ENCODE measurements at regions not wholly inside any gene's neighbourhood (a gene's known extent, or its start where the extent isn't known, plus 50 kb on each side); places are given as distances from the start of the nearest gene placed in this dataset.

DNA sequence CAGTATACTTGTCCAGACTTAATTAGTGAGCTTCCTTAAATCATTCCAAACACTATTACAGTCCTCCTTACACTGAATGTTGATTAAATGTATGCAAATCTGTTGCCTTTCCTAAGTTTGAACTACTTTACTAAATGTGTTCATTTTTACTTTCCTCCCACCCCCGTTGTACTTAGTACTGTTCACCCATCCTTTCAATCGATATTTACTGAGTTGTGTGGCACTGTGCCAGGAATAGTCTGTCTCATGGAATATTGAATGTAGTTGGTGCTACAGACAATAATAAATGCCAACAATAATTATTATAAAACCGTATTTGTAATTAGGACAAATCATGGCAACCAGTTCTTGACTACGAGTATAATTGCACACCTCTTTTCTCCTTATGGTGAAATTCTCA lies 335.7 kb downstream of the GPR37 start:
- H3K4me3 ChIP-seq (ENCODE audit: low read length in 2 of 2), result no peak overlapping the region
- no peak for DNase-seq (ENCODE audit: low read depth in 6 of 9, low spot score in 9 of 9)
- no peaks in the 10 kb centered on the region for H3K36me3 ChIP-seq (ENCODE audit: control insufficient read depth in 2 of 2, insufficient read depth in 2 of 2, low read length in 1 of 2)
- WGBS, result 95% methylated on average over 4 of the region's 4 CpGs
- no peaks in the 10 kb centered on the region for H3K9me3 ChIP-seq (ENCODE audit: control insufficient read depth in 2 of 2, insufficient read depth in 1 of 2, low read length in 1 of 2)
- no peaks in the 10 kb centered on the region for H3K27me3 ChIP-seq (ENCODE audit: control insufficient read depth in 2 of 2, insufficient read depth in 1 of 2, low read length in 1 of 2)
- no peak overlapping the region for H3K27ac ChIP-seq (ENCODE audit: low read depth in 1 of 2, low read length in 1 of 2)
- H3K4me1 ChIP-seq (ENCODE audit: control insufficient read depth in 2 of 2, insufficient read depth in 2 of 2, low read length in 2 of 2), result no peaks in the 10 kb centered on the region

DNA sequence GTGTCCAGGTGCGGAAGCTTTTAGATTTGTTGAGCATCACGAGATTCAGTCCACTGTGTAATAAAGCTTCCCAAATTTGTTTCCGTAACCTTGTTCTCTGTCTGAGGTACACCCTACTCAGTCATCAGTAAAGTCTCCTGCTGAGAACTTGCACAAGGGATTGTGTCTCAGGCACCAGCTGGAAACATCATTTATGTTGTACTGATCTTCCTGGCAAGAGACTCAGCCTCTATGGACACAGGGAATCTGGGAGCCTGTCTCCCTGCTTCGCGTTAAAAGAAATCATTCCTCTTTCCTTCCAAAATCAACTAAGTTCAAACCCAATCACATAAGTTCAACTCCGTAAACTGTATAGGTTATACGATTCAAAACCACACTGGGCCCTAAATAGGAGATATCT lies 336.8 kb downstream of the GPR37 start:
- H3K4me3 ChIP-seq (ENCODE audit: low read length in 2 of 2), result no peak overlapping the region
- H3K36me3 ChIP-seq (ENCODE audit: control insufficient read depth in 2 of 2, insufficient read depth in 2 of 2, low read length in 1 of 2), result no peaks in the 10 kb centered on the region
- no peak for DNase-seq (ENCODE audit: low read depth in 6 of 9, low spot score in 9 of 9)
- no peak overlapping the region for H3K27ac ChIP-seq (ENCODE audit: low read depth in 1 of 2, low read length in 1 of 2)
- no peaks in the 10 kb centered on the region for H3K4me1 ChIP-seq (ENCODE audit: control insufficient read depth in 2 of 2, insufficient read depth in 2 of 2, low read length in 2 of 2)
- H3K27me3 ChIP-seq (ENCODE audit: control insufficient read depth in 2 of 2, insufficient read depth in 1 of 2, low read length in 1 of 2), result no peaks in the 10 kb centered on the region
- 91% methylated on average over 7 of the region's 7 CpGs for WGBS
- no peaks in the 10 kb centered on the region for H3K9me3 ChIP-seq (ENCODE audit: control insufficient read depth in 2 of 2, insufficient read depth in 1 of 2, low read length in 1 of 2)

- Histone ChIP-seq H3K36me3 (ENCODE audit: control insufficient read depth in 2 of 2, insufficient read depth in 2 of 2, low read length in 1 of 2) (no peaks in the 10 kb centered on the region), H3K9me3 (ENCODE audit: control insufficient read depth in 2 of 2, insufficient read depth in 1 of 2, low read length in 1 of 2) (no peaks in the 10 kb centered on the region), H3K27me3 (ENCODE audit: control insufficient read depth in 2 of 2, insufficient read depth in 1 of 2, low read length in 1 of 2) (no peaks in the 10 kb centered on the region), H3K27ac (ENCODE audit: low read depth in 1 of 2, low read length in 1 of 2) (no peak overlapping the region), H3K4me3 (ENCODE audit: low read length in 2 of 2) (no peak overlapping the region), H3K4me1 (ENCODE audit: control insufficient read depth in 2 of 2, insufficient read depth in 2 of 2, low read length in 2 of 2) (no peaks in the 10 kb centered on the region)
- no peak for DNase-seq (ENCODE audit: low read depth in 6 of 9, low spot score in 9 of 9)
Measured at GRCh38 chr7:124426621-124427020, 339.0 kb downstream of the GPR37 start.

DNA sequence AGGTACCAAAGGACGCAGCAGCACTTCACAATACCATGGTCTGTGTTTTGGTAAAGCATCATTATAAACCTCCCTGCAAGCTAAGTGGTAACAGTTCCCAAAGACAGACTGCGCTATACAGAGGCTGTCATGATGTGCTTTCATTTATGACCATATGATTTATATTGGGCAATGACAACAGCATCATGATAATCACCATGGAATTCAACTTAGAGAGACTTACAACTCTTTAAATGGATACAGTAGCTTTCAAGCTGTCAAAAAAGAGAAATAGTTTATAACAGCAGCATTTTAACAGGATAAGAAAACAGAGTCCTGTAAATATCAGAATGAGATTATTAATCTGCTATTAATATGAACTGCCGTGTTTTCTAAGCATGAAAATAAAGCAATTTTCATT lies 341.7 kb downstream of the GPR37 start:
- no peak for DNase-seq (ENCODE audit: low read depth in 6 of 9, low spot score in 9 of 9)
- 80% methylated on average over 3 of the region's 3 CpGs for WGBS
- no peaks in the 10 kb centered on the region for H3K36me3 ChIP-seq (ENCODE audit: control insufficient read depth in 2 of 2, insufficient read depth in 2 of 2, low read length in 1 of 2)

DNA sequence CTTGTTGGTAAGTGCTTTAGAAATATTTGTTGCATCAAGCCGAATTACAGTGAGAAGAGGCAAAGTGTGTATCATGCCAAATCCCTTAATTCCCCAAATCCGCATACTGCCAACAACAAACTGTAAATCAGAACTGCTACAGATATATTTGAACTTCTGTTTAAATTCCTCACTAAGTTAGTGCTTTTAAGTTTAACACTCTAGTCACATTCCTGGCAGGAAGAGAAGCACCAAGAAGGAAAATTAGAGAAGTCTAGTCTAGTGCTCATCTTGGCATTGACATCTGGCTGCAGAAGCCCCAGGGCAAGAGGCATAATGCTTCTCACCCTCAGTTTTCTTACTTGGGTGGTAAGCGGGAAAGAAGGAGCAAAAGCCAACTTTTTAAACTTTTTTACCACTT lies 343.5 kb downstream of the GPR37 start:
- no peaks in the 10 kb centered on the region for H3K4me1 ChIP-seq (ENCODE audit: control insufficient read depth in 2 of 2, insufficient read depth in 2 of 2, low read length in 2 of 2)
- DNase-seq (ENCODE audit: low read depth in 6 of 9, low spot score in 9 of 9), result no peak
- 96% methylated on average over 3 of the region's 3 CpGs for WGBS
- no peaks in the 10 kb centered on the region for H3K36me3 ChIP-seq (ENCODE audit: control insufficient read depth in 2 of 2, insufficient read depth in 2 of 2, low read length in 1 of 2)
- no peak overlapping the region for H3K27ac ChIP-seq (ENCODE audit: low read depth in 1 of 2, low read length in 1 of 2)
- H3K4me3 ChIP-seq (ENCODE audit: low read length in 2 of 2), result no peak overlapping the region
- H3K9me3 ChIP-seq (ENCODE audit: control insufficient read depth in 2 of 2, insufficient read depth in 1 of 2, low read length in 1 of 2), result no peaks in the 10 kb centered on the region
- H3K27me3 ChIP-seq (ENCODE audit: control insufficient read depth in 2 of 2, insufficient read depth in 1 of 2, low read length in 1 of 2), result no peaks in the 10 kb centered on the region

More for the DNA sequence above, 341.7 kb downstream of the GPR37 start:
- Histone ChIP-seq H3K9me3 (ENCODE audit: control insufficient read depth in 2 of 2, insufficient read depth in 1 of 2, low read length in 1 of 2) (no peaks in the 10 kb centered on the region), H3K27ac (ENCODE audit: low read depth in 1 of 2, low read length in 1 of 2) (no peak overlapping the region), H3K4me3 (ENCODE audit: low read length in 2 of 2) (no peak overlapping the region), H3K27me3 (ENCODE audit: control insufficient read depth in 2 of 2, insufficient read depth in 1 of 2, low read length in 1 of 2) (no peaks in the 10 kb centered on the region), H3K4me1 (ENCODE audit: control insufficient read depth in 2 of 2, insufficient read depth in 2 of 2, low read length in 2 of 2) (no peaks in the 10 kb centered on the region)

GRCh38 chr7:124420367-124420766 lies 345.2 kb downstream of the GPR37 start:
- WGBS, result 98% methylated on average over 2 of the region's 2 CpGs
- no peak for DNase-seq (ENCODE audit: low read depth in 6 of 9, low spot score in 9 of 9)
- Histone ChIP-seq H3K4me3 (ENCODE audit: low read length in 2 of 2) (no peak overlapping the region), H3K9me3 (ENCODE audit: control insufficient read depth in 2 of 2, insufficient read depth in 1 of 2, low read length in 1 of 2) (no peaks in the 10 kb centered on the region), H3K27me3 (ENCODE audit: control insufficient read depth in 2 of 2, insufficient read depth in 1 of 2, low read length in 1 of 2) (no peaks in the 10 kb centered on the region), H3K27ac (ENCODE audit: low read depth in 1 of 2, low read length in 1 of 2) (no peak overlapping the region), H3K4me1 (ENCODE audit: control insufficient read depth in 2 of 2, insufficient read depth in 2 of 2, low read length in 2 of 2) (no peaks in the 10 kb centered on the region), H3K36me3 (ENCODE audit: control insufficient read depth in 2 of 2, insufficient read depth in 2 of 2, low read length in 1 of 2) (no peaks in the 10 kb centered on the region)

DNA sequence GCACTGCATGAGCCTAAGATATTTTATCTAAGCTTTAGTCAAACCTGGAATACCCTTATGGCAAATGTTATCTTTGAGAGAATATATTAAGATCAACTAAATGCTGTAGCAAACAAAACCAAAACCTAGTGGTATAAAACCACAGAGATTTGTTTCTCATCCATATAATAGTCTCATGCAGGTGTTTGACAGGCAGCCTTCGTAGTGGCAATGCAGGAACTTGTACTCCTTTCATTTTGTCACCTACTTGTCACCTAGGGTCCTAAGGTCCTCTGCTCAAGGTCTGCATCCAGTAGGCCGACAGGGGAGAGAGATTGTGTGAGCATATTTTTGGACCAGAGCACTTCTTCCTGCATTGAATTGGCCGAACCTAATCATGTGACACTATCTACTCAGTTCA lies 352.6 kb downstream of the GPR37 start:
- no peaks in the 10 kb centered on the region for H3K36me3 ChIP-seq (ENCODE audit: control insufficient read depth in 2 of 2, insufficient read depth in 2 of 2, low read length in 1 of 2)

DNA sequence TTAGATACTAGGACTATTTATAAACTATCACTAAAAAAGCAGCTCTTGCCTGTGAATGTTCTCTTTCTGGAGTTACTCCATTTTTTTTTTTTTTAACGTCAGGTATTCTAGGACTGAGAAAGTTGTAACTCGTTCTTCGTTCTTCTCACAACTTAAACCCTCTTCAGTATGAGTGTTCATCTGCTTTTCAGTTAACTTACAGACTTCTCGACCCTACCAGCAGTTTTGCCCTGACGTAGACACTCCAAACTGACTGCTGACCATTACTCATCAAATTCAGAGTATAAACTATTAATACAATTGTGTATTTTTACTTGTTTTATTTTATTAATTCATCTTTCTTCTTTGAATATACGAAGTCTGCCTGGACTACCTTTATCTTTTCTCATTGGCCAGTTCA lies 353.1 kb downstream of the GPR37 start:
- Histone ChIP-seq H3K9me3 (ENCODE audit: control insufficient read depth in 2 of 2, insufficient read depth in 1 of 2, low read length in 1 of 2) (no peaks in the 10 kb centered on the region), H3K36me3 (ENCODE audit: control insufficient read depth in 2 of 2, insufficient read depth in 2 of 2, low read length in 1 of 2) (no peaks in the 10 kb centered on the region), H3K27ac (ENCODE audit: low read depth in 1 of 2, low read length in 1 of 2) (no peak overlapping the region), H3K4me1 (ENCODE audit: control insufficient read depth in 2 of 2, insufficient read depth in 2 of 2, low read length in 2 of 2) (no peaks in the 10 kb centered on the region), H3K27me3 (ENCODE audit: control insufficient read depth in 2 of 2, insufficient read depth in 1 of 2, low read length in 1 of 2) (no peaks in the 10 kb centered on the region), H3K4me3 (ENCODE audit: low read length in 2 of 2) (no peak overlapping the region)
- DNase-seq (ENCODE audit: low read depth in 6 of 9, low spot score in 9 of 9), result no peak
- WGBS, result 73% methylated on average over 6 of the region's 6 CpGs

More for the DNA sequence above, 352.6 kb downstream of the GPR37 start:
- Histone ChIP-seq H3K4me3 (ENCODE audit: low read length in 2 of 2) (no peak overlapping the region), H3K4me1 (ENCODE audit: control insufficient read depth in 2 of 2, insufficient read depth in 2 of 2, low read length in 2 of 2) (no peaks in the 10 kb centered on the region), H3K27me3 (ENCODE audit: control insufficient read depth in 2 of 2, insufficient read depth in 1 of 2, low read length in 1 of 2) (no peaks in the 10 kb centered on the region), H3K9me3 (ENCODE audit: control insufficient read depth in 2 of 2, insufficient read depth in 1 of 2, low read length in 1 of 2) (no peaks in the 10 kb centered on the region), H3K27ac (ENCODE audit: low read depth in 1 of 2, low read length in 1 of 2) (no peak overlapping the region)
- no peak for DNase-seq (ENCODE audit: low read depth in 6 of 9, low spot score in 9 of 9)
- WGBS, result 45% methylated on average over 3 of the region's 3 CpGs

GRCh38 chr7:124411796-124412195 lies 353.8 kb downstream of the GPR37 start:
- Histone ChIP-seq H3K36me3 (ENCODE audit: control insufficient read depth in 2 of 2, insufficient read depth in 2 of 2, low read length in 1 of 2) (no peaks in the 10 kb centered on the region), H3K4me1 (ENCODE audit: control insufficient read depth in 2 of 2, insufficient read depth in 2 of 2, low read length in 2 of 2) (no peaks in the 10 kb centered on the region), H3K9me3 (ENCODE audit: control insufficient read depth in 2 of 2, insufficient read depth in 1 of 2, low read length in 1 of 2) (no peaks in the 10 kb centered on the region), H3K4me3 (ENCODE audit: low read length in 2 of 2) (no peak overlapping the region), H3K27ac (ENCODE audit: low read depth in 1 of 2, low read length in 1 of 2) (no peak overlapping the region), H3K27me3 (ENCODE audit: control insufficient read depth in 2 of 2, insufficient read depth in 1 of 2, low read length in 1 of 2) (no peaks in the 10 kb centered on the region)
- no peak for DNase-seq (ENCODE audit: low read depth in 6 of 9, low spot score in 9 of 9)
- WGBS, result 60% methylated on average over 7 of the region's 7 CpGs

GRCh38 chr7:124403587-124403986 lies 362.0 kb downstream of the GPR37 start:
- Histone ChIP-seq H3K27me3 (ENCODE audit: control insufficient read depth in 2 of 2, insufficient read depth in 1 of 2, low read length in 1 of 2) (no peaks in the 10 kb centered on the region), H3K36me3 (ENCODE audit: control insufficient read depth in 2 of 2, insufficient read depth in 2 of 2, low read length in 1 of 2) (no peaks in the 10 kb centered on the region), H3K27ac (ENCODE audit: low read depth in 1 of 2, low read length in 1 of 2) (no peak overlapping the region), H3K4me3 (ENCODE audit: low read length in 2 of 2) (no peak overlapping the region), H3K4me1 (ENCODE audit: control insufficient read depth in 2 of 2, insufficient read depth in 2 of 2, low read length in 2 of 2) (no peaks in the 10 kb centered on the region), H3K9me3 (ENCODE audit: control insufficient read depth in 2 of 2, insufficient read depth in 1 of 2, low read length in 1 of 2) (no peaks in the 10 kb centered on the region)
- 87% methylated on average over 1 of the region's 1 CpG for WGBS
- no peak for DNase-seq (ENCODE audit: low read depth in 6 of 9, low spot score in 9 of 9)

All from thymus (tissue), 11 donors.